ENCODE measurements at regions not wholly inside any gene's neighbourhood (a gene's known extent, or its start where the extent isn't known, plus 50 kb on each side); places are given as distances from the start of the nearest gene placed in this dataset.
"Not testable (repeated sequence)": the region's sequence is repeated elsewhere in the genome, so short reads cannot be mapped to it uniquely, and the experiment has no call there.

- peaks cover 14% of the 10 kb centered on the region for H3K9me3 ChIP-seq
- H3K9ac ChIP-seq = no peak overlapping the region
- H3K27ac ChIP-seq = no peak overlapping the region
- H3K27me3 ChIP-seq = no peaks in the 10 kb centered on the region
- H4K20me1 ChIP-seq = no peaks in the 10 kb centered on the region
- H3K4me1 ChIP-seq = no peaks in the 10 kb centered on the region
- no peak for TF ChIP-seq Cebpa-rat (IDR thresholded peaks at IDR 0.05)
- no peak overlapping the region for H3K4me2 ChIP-seq
- H3K4me3 ChIP-seq = no peak overlapping the region
- H3K36me3 ChIP-seq = no peaks in the 10 kb centered on the region
Measured at GRCh38 chr11:83363312-83363711, 77.1 kb upstream of the CCDC90B start.

DNA sequence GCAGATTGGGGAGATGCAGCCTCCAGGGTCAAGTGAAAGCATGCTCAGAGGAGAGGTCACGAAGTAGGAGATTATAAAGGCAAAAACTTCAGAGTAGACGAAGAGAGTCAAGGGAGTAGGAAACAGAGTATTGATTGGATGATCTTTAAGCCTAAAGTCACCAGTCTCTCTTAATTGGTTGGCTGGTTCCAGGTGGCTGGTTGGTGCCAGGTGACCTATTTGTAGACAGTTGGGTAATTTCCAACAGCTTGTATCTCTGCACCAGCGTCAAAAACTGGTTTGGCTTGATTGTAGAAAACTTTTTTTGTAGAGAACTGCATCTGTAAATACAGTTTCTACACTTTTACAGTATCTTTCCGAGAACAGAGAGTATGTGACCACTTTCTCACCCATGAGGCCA is 75.7 kb upstream of the CCDC90B start:
- no peak for TF ChIP-seq Cebpa-rat (IDR thresholded peaks at IDR 0.05)
- Histone ChIP-seq H3K27ac (no peak overlapping the region), H3K36me3 (no peaks in the 10 kb centered on the region), H3K9ac (no peak overlapping the region), H3K4me3 (no peak overlapping the region), H3K9me3 (peaks cover 10% of the 10 kb centered on the region; the same call in 1 of the 2 replicates), H3K4me2 (no peak overlapping the region), H3K27me3 (no peaks in the 10 kb centered on the region), H4K20me1 (no peaks in the 10 kb centered on the region), H3K4me1 (no peaks in the 10 kb centered on the region)

- no peak for TF ChIP-seq Cebpa-rat (IDR thresholded peaks at IDR 0.05)
- H3K4me1 ChIP-seq = no peaks in the 10 kb centered on the region
- no peaks in the 10 kb centered on the region for H4K20me1 ChIP-seq
- no peak overlapping the region for H3K27ac ChIP-seq
- no peak overlapping the region for H3K9ac ChIP-seq
- no peak overlapping the region for H3K4me2 ChIP-seq
- H3K27me3 ChIP-seq = no peaks in the 10 kb centered on the region
- H3K9me3 ChIP-seq = peaks cover 10% of the 10 kb centered on the region; the same call in 1 of the 2 replicates
- H3K36me3 ChIP-seq = no peaks in the 10 kb centered on the region
- H3K4me3 ChIP-seq = no peak overlapping the region
Measured at GRCh38 chr11:83355391-83355790, 69.2 kb upstream of the CCDC90B start.

DNA sequence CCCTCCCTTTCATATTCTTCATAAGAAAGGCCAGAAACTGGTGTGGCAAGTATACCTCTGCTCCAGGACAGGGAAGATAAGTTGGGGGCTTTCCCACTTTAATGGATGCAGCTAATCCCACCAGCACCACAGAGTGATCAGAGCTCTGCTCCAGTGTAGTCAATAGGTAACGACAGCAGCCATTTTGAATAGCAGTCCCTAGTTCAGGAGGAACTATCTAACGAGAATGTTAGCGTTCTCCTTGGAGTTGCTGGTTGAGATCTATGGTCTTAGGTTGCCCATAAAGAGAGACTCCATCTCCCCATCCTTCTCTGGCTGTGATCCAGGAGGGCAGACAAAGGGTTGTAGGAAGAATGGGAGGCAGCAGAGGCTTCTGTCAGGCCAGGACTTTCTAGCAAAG is 64.0 kb upstream of the CCDC90B start:
- no peaks in the 10 kb centered on the region for H3K36me3 ChIP-seq
- H3K4me2 ChIP-seq = no peak overlapping the region
- H3K27me3 ChIP-seq = no peaks in the 10 kb centered on the region
- no peak overlapping the region for H3K4me3 ChIP-seq
- no peak overlapping the region for H3K9ac ChIP-seq
- H3K9me3 ChIP-seq = no peaks in the 10 kb centered on the region
- H3K4me1 ChIP-seq = 0 out of 2 replicates have a peak, but pooled peaks cover 8% of the 10 kb centered on the region
- H3K27ac ChIP-seq = no peak overlapping the region
- H4K20me1 ChIP-seq = no peaks in the 10 kb centered on the region
- TF ChIP-seq Cebpa-rat (IDR thresholded peaks at IDR 0.05) = no peak

DNA sequence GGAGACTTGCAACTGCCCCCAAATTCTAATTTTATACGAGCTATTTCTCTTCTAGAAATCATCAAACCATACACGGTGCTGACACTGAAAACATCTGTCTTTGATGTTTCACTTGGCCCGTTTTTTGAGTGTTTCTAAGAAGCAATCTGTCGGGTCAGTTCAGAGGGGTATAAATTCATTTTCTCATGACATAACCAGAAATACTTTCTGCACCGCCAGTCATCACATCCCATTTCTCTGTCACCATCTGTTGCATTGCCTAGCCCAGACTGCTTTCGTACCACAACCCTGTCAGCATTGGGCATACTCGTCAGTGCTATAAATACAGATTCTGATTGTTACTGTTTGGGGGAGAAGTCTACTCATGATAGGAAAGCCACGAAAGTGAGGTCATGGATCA is 63.1 kb upstream of the CCDC90B start:
- no peaks in the 10 kb centered on the region for H3K36me3 ChIP-seq
- no peak for TF ChIP-seq Cebpa-rat (IDR thresholded peaks at IDR 0.05)

DNA sequence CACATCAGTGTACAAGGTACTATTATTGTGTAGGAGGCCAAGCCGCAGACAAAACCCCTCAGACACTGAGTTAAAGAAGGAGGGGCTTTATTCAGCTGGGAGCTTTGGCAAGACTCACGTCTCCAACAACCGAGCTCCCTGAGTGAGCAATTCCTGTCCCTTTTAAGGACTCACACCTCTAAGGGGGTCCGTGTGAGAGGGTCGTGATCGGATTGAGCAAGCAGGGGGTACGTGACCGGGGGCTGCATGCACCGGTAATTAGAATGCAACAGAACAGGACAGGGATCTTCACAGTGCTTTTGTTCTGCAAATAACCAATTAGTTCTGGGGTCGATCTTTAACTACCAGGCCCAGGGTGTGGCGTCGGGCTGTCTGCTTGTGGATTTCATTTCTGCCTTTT is 60.5 kb upstream of the CCDC90B start:
- not testable (repeated sequence) for H4K20me1 ChIP-seq, H3K9me3 ChIP-seq, H3K36me3 ChIP-seq, H3K27ac ChIP-seq, H3K4me2 ChIP-seq, H3K9ac ChIP-seq, H3K4me1 ChIP-seq, H3K4me3 ChIP-seq, H3K27me3 ChIP-seq

More for the DNA sequence above, 63.1 kb upstream of the CCDC90B start:
- H4K20me1 ChIP-seq = no peaks in the 10 kb centered on the region
- no peak overlapping the region for H3K4me3 ChIP-seq
- no peak overlapping the region for H3K9ac ChIP-seq
- H3K27ac ChIP-seq = no peak overlapping the region
- no peaks in the 10 kb centered on the region for H3K9me3 ChIP-seq
- H3K4me1 ChIP-seq = 0 out of 2 replicates have a peak, but pooled peaks cover 8% of the 10 kb centered on the region
- H3K4me2 ChIP-seq = peak overlapping the region; percentile 18; the same call in 1 of the 2 replicates
- H3K27me3 ChIP-seq = no peaks in the 10 kb centered on the region

DNA sequence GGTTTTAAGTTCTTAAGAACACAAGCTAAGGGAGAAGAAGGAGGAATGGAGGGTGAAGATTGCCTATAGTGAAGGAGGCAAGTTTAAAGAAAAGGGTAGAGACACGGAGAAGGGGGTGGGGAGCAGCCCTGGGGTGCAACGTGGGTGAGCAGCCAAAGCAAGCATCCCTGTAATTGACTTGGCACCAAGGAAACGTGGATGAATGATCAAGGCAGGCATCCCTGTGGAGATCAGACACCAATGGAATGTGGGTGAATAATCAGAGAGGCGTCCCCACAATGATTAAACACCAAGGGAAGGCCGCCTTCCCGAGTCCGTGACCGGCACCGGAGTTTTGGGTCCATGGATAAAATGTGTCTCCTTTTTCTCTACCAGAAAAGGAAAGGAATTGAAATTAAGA is 58.4 kb upstream of the CCDC90B start:
- H3K4me2 ChIP-seq, H3K4me1 ChIP-seq, H3K27ac ChIP-seq, H3K9me3 ChIP-seq, H3K36me3 ChIP-seq, H3K4me3 ChIP-seq, H3K27me3 ChIP-seq, H3K9ac ChIP-seq, H4K20me1 ChIP-seq: not testable (repeated sequence)

- Histone ChIP-seq H3K27ac (no peak overlapping the region), H3K9me3 (no peaks in the 10 kb centered on the region), H3K4me1 (no peaks in the 10 kb centered on the region), H3K4me3 (no peak overlapping the region), H3K27me3 (no peaks in the 10 kb centered on the region), H3K36me3 (no peaks in the 10 kb centered on the region), H3K9ac (no peak overlapping the region), H3K4me2 (no peak overlapping the region), H4K20me1 (no peaks in the 10 kb centered on the region)
- no peak for TF ChIP-seq Cebpa-rat (IDR thresholded peaks at IDR 0.05)
Measured at GRCh38 chr11:83336993-83337392, 50.8 kb upstream of the CCDC90B start.
